Activated naive CD8-positive, alpha-beta T cell treated with anti-CD3 and anti-CD28 coated beads, Interleukin-2, amount 10 ng/mL, durations not matched to agents 7 days and 5 days (primary cell): ENCODE measurements at regions not wholly inside any gene's neighbourhood (a gene's known extent, or its start where the extent isn't known, plus 50 kb on each side); places are given as distances from the start of the nearest gene placed in this dataset.

Experiments
- ATAC-seq: fragments of 150-1000 bp; cut with Tn5 transposase; one replicate; pipeline ENCODE4 v1.10.0; 2021; ENCODE audit warnings: low read depth, moderate library complexity
- POLR2A ChIA-PET: fragments of 350-600 bp; sonication (Branson Sonifier 250); formaldehyde crosslinking; loops from one replicate; lab custom pipeline; 2021; ENCODE audit warnings: antibody characterized with exemption; lab: Charles Lee
- DNase-seq: peaks from one replicate; pipeline ENCODE4 v3.0.0; 2021
- H3K27ac Mint-ChIP-seq: one replicate; pipeline ENCODE4 v1.8.0; 2022; ENCODE audit warnings: mild to moderate bottlenecking, mixed read lengths
- H3K27me3 Mint-ChIP-seq: one replicate; pipeline ENCODE4 v1.8.0; 2022; ENCODE audit warnings: mild to moderate bottlenecking, moderate library complexity, mixed read lengths
- H3K36me3 Mint-ChIP-seq: one replicate; pipeline ENCODE4 v1.8.0; 2021; ENCODE audit warnings: mild to moderate bottlenecking, mixed read lengths
- H3K4me1 Mint-ChIP-seq: one replicate; pipeline ENCODE4 v1.8.0; 2021; ENCODE audit warnings: mixed read lengths
- H3K4me3 Mint-ChIP-seq: one replicate; pipeline ENCODE4 v1.8.0; 2022; ENCODE audit warnings: mild to moderate bottlenecking, moderate library complexity, mixed read lengths
- H3K9me3 Mint-ChIP-seq: one replicate; pipeline ENCODE4 v1.8.0; 2021; ENCODE audit warnings: mixed read lengths

GRCh38 chr15:98554272-98555172 lies 93.8 kb upstream of the IGF1R start:
- no peaks in the 10 kb centered on the region for H3K36me3 Mint-ChIP-seq

GRCh38 chr15:98555173-98555515 lies 93.2 kb upstream of the IGF1R start:
- Mint-ChIP-seq H3K27me3 (peaks cover 13% of the 10 kb centered on the region), H3K27ac (no peak overlapping the region), H3K4me3 (no peak overlapping the region), H3K36me3 (no peaks in the 10 kb centered on the region), H3K9me3 (peaks cover 2% of the 10 kb centered on the region), H3K4me1 (no peaks in the 10 kb centered on the region)
- ATAC-seq (no peak), DNase-seq (no peak)
- POLR2A ChIA-PET, result no interaction called here

More at GRCh38 chr15:98554272-98555172, 93.8 kb upstream of the IGF1R start:
- DNase-seq (no peak), ATAC-seq (no peak)
- POLR2A ChIA-PET, result no interaction called here
- Mint-ChIP-seq H3K4me3 (no peak overlapping the region), H3K27me3 (peaks cover 13% of the 10 kb centered on the region), H3K27ac (no peak overlapping the region), H3K9me3 (peaks cover 2% of the 10 kb centered on the region), H3K4me1 (no peaks in the 10 kb centered on the region)

GRCh38 chr15:98556321-98556720 lies 92.0 kb upstream of the IGF1R start:
- H3K36me3 Mint-ChIP-seq, result no peaks in the 10 kb centered on the region
- POLR2A ChIA-PET, result no interaction called here
- peaks cover 10% of the 10 kb centered on the region for H3K27me3 Mint-ChIP-seq
- DNase-seq, result no peak
- no peak overlapping the region for H3K4me3 Mint-ChIP-seq
- H3K27ac Mint-ChIP-seq, result no peak overlapping the region
- H3K4me1 Mint-ChIP-seq, result peaks cover under 1% of the 10 kb centered on the region
- no peak for ATAC-seq
- no peaks in the 10 kb centered on the region for H3K9me3 Mint-ChIP-seq

GRCh38 chr15:98560338-98560737 lies 88.0 kb upstream of the IGF1R start:
- POLR2A ChIA-PET, result no interaction called here
- DNase-seq (no peak), ATAC-seq (no peak)
- H3K9me3 Mint-ChIP-seq, result no peaks in the 10 kb centered on the region
- H3K27ac Mint-ChIP-seq, result no peak overlapping the region
- no peaks in the 10 kb centered on the region for H3K36me3 Mint-ChIP-seq
- H3K4me1 Mint-ChIP-seq, result peaks cover 1% of the 10 kb centered on the region
- H3K27me3 Mint-ChIP-seq, result peaks cover 7% of the 10 kb centered on the region
- no peak overlapping the region for H3K4me3 Mint-ChIP-seq

GRCh38 chr15:98561169-98561941 lies 87.0 kb upstream of the IGF1R start:
- Mint-ChIP-seq H3K9me3 (no peaks in the 10 kb centered on the region), H3K27me3 (peaks cover 7% of the 10 kb centered on the region), H3K4me1 (peaks cover 1% of the 10 kb centered on the region), H3K36me3 (no peaks in the 10 kb centered on the region), H3K27ac (no peak overlapping the region), H3K4me3 (no peak overlapping the region)
- ATAC-seq (no peak), DNase-seq (no peak)
- POLR2A ChIA-PET, result interaction anchor here (0.6 kb wide), 1 partner anchor 29 kb away, joined by 3 read pairs; no protein-coding TSS in a partner anchor

GRCh38 chr15:98562331-98562937 lies 85.9 kb upstream of the IGF1R start:
- POLR2A ChIA-PET, result no interaction called here
- H3K27ac Mint-ChIP-seq, result no peak overlapping the region
- H3K4me1 Mint-ChIP-seq, result peaks cover 1% of the 10 kb centered on the region
- no peak overlapping the region for H3K4me3 Mint-ChIP-seq
- no peaks in the 10 kb centered on the region for H3K36me3 Mint-ChIP-seq
- peaks cover 9% of the 10 kb centered on the region for H3K27me3 Mint-ChIP-seq
- DNase-seq (no peak), ATAC-seq (no peak)
- no peaks in the 10 kb centered on the region for H3K9me3 Mint-ChIP-seq

GRCh38 chr15:98565566-98565965 lies 82.8 kb upstream of the IGF1R start:
- Mint-ChIP-seq H3K4me1 (peaks cover 1% of the 10 kb centered on the region), H3K27me3 (peaks cover 18% of the 10 kb centered on the region), H3K4me3 (no peak overlapping the region), H3K27ac (no peak overlapping the region), H3K9me3 (no peaks in the 10 kb centered on the region), H3K36me3 (no peaks in the 10 kb centered on the region)
- POLR2A ChIA-PET, result no interaction called here
- ATAC-seq, result no peak
- DNase-seq, result no peak

GRCh38 chr15:98567951-98568350 lies 80.4 kb upstream of the IGF1R start:
- no peak for ATAC-seq
- H3K4me3 Mint-ChIP-seq, result no peak overlapping the region
- H3K27me3 Mint-ChIP-seq, result peaks cover 24% of the 10 kb centered on the region
- no peak overlapping the region for H3K27ac Mint-ChIP-seq
- DNase-seq, result no peak
- no peaks in the 10 kb centered on the region for H3K36me3 Mint-ChIP-seq
- POLR2A ChIA-PET, result no interaction called here
- no peaks in the 10 kb centered on the region for H3K9me3 Mint-ChIP-seq
- no peaks in the 10 kb centered on the region for H3K4me1 Mint-ChIP-seq

- POLR2A ChIA-PET, result no interaction called here
- no peak overlapping the region for H3K27ac Mint-ChIP-seq
These were observed 79.8 kb upstream of the IGF1R start for GRCh38 chr15:98568382-98569017.

GRCh38 chr15:98570119-98570518 lies 78.2 kb upstream of the IGF1R start:
- DNase-seq (no peak), ATAC-seq (no peak)
- Mint-ChIP-seq H3K4me1 (no peaks in the 10 kb centered on the region), H3K4me3 (no peak overlapping the region), H3K9me3 (no peaks in the 10 kb centered on the region), H3K36me3 (no peaks in the 10 kb centered on the region), H3K27ac (no peak overlapping the region), H3K27me3 (peaks cover 32% of the 10 kb centered on the region)
- POLR2A ChIA-PET, result no interaction called here

More at GRCh38 chr15:98568382-98569017, 79.8 kb upstream of the IGF1R start:
- Mint-ChIP-seq H3K4me1 (no peaks in the 10 kb centered on the region), H3K36me3 (no peaks in the 10 kb centered on the region), H3K27me3 (peaks cover 28% of the 10 kb centered on the region), H3K9me3 (no peaks in the 10 kb centered on the region), H3K4me3 (no peak overlapping the region)
- ATAC-seq, result no peak
- no peak for DNase-seq

- Mint-ChIP-seq H3K27me3 (peaks cover 53% of the 10 kb centered on the region), H3K4me1 (no peaks in the 10 kb centered on the region), H3K4me3 (no peak overlapping the region), H3K36me3 (no peaks in the 10 kb centered on the region), H3K9me3 (peaks cover 2% of the 10 kb centered on the region), H3K27ac (no peak overlapping the region)
- POLR2A ChIA-PET, result no interaction called here
- DNase-seq, result no peak
- ATAC-seq, result no peak
These were observed 67.8 kb upstream of the IGF1R start for GRCh38 chr15:98580572-98580971.

- Mint-ChIP-seq H3K27me3 (peaks cover 54% of the 10 kb centered on the region), H3K9me3 (peaks cover 2% of the 10 kb centered on the region), H3K4me1 (peaks cover 4% of the 10 kb centered on the region), H3K27ac (no peak overlapping the region), H3K4me3 (no peak overlapping the region), H3K36me3 (no peaks in the 10 kb centered on the region)
- POLR2A ChIA-PET, result interaction anchor here (0.9 kb wide), 1 partner anchor 18 kb away, joined by 3 read pairs; no protein-coding TSS in a partner anchor
- ATAC-seq (no peak), DNase-seq (no peak)
These were observed 66.6 kb upstream of the IGF1R start for GRCh38 chr15:98581715-98582114.

GRCh38 chr15:98582900-98583554 lies 65.3 kb upstream of the IGF1R start:
- H3K27me3 Mint-ChIP-seq, result peaks cover 57% of the 10 kb centered on the region
- no peaks in the 10 kb centered on the region for H3K36me3 Mint-ChIP-seq
- no peak overlapping the region for H3K27ac Mint-ChIP-seq
- POLR2A ChIA-PET, result no interaction called here
- H3K4me1 Mint-ChIP-seq, result peaks cover 5% of the 10 kb centered on the region
- no peak overlapping the region for H3K4me3 Mint-ChIP-seq
- no peak for ATAC-seq
- H3K9me3 Mint-ChIP-seq, result peaks cover 2% of the 10 kb centered on the region
- DNase-seq, result no peak
